ENCODE measurements at regions not wholly inside any gene's neighbourhood (a gene's known extent, or its start where the extent isn't known, plus 50 kb on each side); places are given as distances from the start of the nearest gene placed in this dataset.
A peak's percentile ranks its signal among the peaks of the same experiment; 100 is the strongest.

DNA sequence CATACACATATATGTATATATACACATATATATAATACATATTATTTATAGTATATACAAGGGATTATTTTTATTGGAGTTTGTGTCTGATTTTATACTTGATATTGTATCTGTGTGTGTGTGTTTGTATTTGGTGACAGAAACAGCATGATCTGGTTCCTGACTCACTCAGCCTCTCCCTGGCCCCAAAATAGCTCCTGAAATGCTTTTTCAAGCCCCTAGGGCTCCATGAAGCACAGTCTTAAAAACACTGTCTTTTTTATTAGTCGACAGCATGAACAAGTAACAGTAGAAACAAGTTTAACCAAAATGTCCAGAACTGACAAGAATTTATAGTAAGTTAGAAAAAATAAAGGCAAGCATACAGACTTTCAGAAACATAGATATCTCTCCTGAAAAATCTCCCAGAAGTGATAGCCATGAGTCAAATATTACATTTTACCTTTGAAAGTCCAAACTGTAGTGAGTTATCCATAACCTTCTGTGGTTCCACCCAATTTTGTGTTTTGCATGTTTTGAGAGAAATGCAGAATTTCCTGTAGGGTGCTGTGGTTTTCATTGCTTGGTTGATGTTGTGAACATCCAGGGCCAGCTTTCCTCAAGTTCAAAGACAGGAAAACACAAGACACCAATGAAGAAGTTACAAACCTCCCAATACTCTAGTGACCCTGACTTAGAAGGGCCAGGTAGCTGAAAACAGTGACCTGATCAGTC lies 98.5 kb upstream of the CCDC80 start:
- ChIA-PET POLR2A (no interaction called here), CTCF (interaction anchor here (0.5 to 0.7 kb wide), 3 partner anchors 180 to 1086 kb away, joined by 3 to 4 read pairs (median 3); no protein-coding TSS in a partner anchor)
- no peaks in the 10 kb centered on the region for H3K27me3 Mint-ChIP-seq
- no CpG with 5 or more reads among the region's 1 CpG for WGBS (ENCODE audit: insufficient coverage)
- no peaks in the 10 kb centered on the region for H3K27me3 ChIP-seq (replicated peaks in 1 of 2; ENCODE audit: control insufficient read depth in 2 of 2, extremely low read depth in 1 of 2, insufficient read depth in 2 of 2, low read length in 1 of 2)
- H3K27ac Mint-ChIP-seq = peak overlapping the region; percentile 95 to 97
- H3K4me1 ChIP-seq (ENCODE audit: control insufficient read depth in 1 of 2, extremely low read depth in 1 of 2, insufficient read depth in 2 of 2, low read length in 2 of 2) = peaks cover 31 to 53% of the 10 kb centered on the region in 2 experiments
- no peaks in the 10 kb centered on the region for H3K36me3 Mint-ChIP-seq
- peaks cover 63 to 72% (median 64%) of the 10 kb centered on the region in 3 donors for H3K4me1 Mint-ChIP-seq
- DNase-seq (peak in 1 of 35 experiments; percentile 24), ATAC-seq (replicated peaks in 1 of 4) (peak in 3 of 4 experiments; percentile 30 to 44 (median 31))
- no peak overlapping the region for H3K4me3 ChIP-seq (ENCODE audit: control insufficient read depth in 1 of 2, extremely low read depth in 1 of 2, low read length in 1 of 2)
- H3K9me3 ChIP-seq = no peaks in the 10 kb centered on the region
- H3K9me3 Mint-ChIP-seq = no peaks in the 10 kb centered on the region
- H3K4me3 Mint-ChIP-seq = peak overlapping the region in 2 of 3 donors; percentile 43 to 68
- H3K36me3 ChIP-seq (ENCODE audit: control insufficient read depth in 2 of 2, extremely low read depth in 1 of 2, insufficient read depth in 1 of 2, low read length in 1 of 2) = no peaks in the 10 kb centered on the region
- peak overlapping the region; percentile 46 for H3K27ac ChIP-seq (ENCODE audit: low read length)

DNA sequence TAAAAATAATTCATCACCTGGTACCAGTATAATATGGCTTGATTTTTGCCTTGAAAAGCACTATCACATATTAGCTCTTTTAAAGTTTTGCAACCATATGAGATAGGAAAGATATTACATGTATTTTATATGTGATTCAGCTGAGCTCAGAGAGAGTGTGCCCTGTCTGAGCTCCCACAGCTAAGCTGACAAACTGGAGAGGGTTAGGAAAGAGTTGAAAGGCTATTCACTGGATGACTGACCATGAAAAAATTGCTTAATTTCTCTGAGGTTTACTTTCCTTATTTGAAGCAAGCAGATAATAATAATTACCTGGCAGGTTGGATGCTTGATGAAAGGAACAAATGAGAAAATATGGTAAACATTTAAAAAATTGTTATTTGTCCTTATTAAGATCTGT lies 97.4 kb upstream of the CCDC80 start:
- H3K9me3 ChIP-seq = no peaks in the 10 kb centered on the region
- H3K36me3 Mint-ChIP-seq = no peaks in the 10 kb centered on the region
- no peaks in the 10 kb centered on the region for H3K27me3 Mint-ChIP-seq
- CTCF ChIA-PET = interaction anchor here (0.7 to 5.1 kb wide), 3 partner anchors 76 to 242 kb away, joined by 3 to 68 read pairs (median 4); no protein-coding TSS in a partner anchor
- H3K4me1 Mint-ChIP-seq = peaks cover 63 to 67% (median 64%) of the 10 kb centered on the region in 3 donors
- H3K27me3 ChIP-seq (replicated peaks in 1 of 2; ENCODE audit: control insufficient read depth in 2 of 2, extremely low read depth in 1 of 2, insufficient read depth in 2 of 2, low read length in 1 of 2) = no peaks in the 10 kb centered on the region
- DNase-seq (no peak), ATAC-seq (replicated peaks in 1 of 4) (no peak)
- POLR2A ChIA-PET = interaction anchor here in 1 of 2 donors (0.5 kb wide), 1 partner anchor 1092 kb away, joined by 5 read pairs; no protein-coding TSS in a partner anchor
- peak overlapping the region; percentile 80 to 90 for H3K27ac Mint-ChIP-seq
- no peaks in the 10 kb centered on the region for H3K36me3 ChIP-seq (ENCODE audit: control insufficient read depth in 2 of 2, extremely low read depth in 1 of 2, insufficient read depth in 1 of 2, low read length in 1 of 2)
- no peak overlapping the region for H3K27ac ChIP-seq (ENCODE audit: low read length)
- H3K4me3 ChIP-seq (ENCODE audit: control insufficient read depth in 1 of 2, extremely low read depth in 1 of 2, low read length in 1 of 2) = no peak overlapping the region
- peaks cover 31 to 53% of the 10 kb centered on the region in 2 experiments for H3K4me1 ChIP-seq (ENCODE audit: control insufficient read depth in 1 of 2, extremely low read depth in 1 of 2, insufficient read depth in 2 of 2, low read length in 2 of 2)
- no peaks in the 10 kb centered on the region for H3K9me3 Mint-ChIP-seq
- no peak overlapping the region for H3K4me3 Mint-ChIP-seq

DNA sequence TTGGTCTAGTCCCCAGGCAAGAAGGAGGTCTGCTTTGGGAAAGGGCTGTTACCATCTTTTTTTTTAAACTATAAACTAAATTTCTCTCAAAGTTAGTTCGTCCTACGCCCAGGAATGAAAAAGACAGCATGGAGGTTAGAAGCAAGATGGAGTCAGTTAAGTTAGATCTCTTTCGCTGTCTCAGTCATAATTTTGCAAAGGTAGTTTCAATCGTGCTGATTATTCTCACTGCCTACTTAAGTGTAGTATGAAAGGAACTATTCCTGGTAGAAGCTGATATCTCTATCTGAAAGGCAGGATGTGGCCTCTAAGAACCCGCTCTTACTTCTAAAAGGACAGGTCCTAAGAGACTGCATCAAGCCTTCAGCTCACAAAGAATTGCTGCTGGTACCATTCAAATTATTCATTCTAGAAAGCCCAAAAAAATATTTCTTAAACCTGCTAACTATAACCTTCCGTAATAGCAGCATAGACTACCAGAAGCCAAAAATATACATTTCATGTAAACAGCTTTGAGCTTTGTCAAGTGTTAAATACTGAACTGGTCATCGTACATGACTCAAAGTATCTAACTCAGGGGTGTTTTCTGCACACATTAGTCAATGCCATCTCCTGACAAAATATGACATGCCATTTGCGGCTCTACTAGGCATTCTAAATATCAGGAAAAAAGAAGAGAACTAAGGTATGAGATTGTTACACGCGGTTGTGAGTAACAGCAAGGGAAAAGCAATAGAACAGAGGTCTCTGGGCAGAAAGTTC lies 96.0 kb upstream of the CCDC80 start:
- no peaks in the 10 kb centered on the region for H3K27me3 ChIP-seq (replicated peaks in 1 of 2; ENCODE audit: control insufficient read depth in 2 of 2, extremely low read depth in 1 of 2, insufficient read depth in 2 of 2, low read length in 1 of 2)
- peak in 2 of 35 experiments; percentile 11 to 42 for DNase-seq
- Mint-ChIP-seq H3K4me1 (peaks cover 63 to 65% (median 64%) of the 10 kb centered on the region in 3 donors), H3K27ac (peak overlapping the region; percentile 94 to 96), H3K4me3 (peak overlapping the region in 1 of 3 donors; percentile 42), H3K9me3 (no peaks in the 10 kb centered on the region), H3K36me3 (no peaks in the 10 kb centered on the region), H3K27me3 (no peaks in the 10 kb centered on the region)
- peaks cover 31 to 53% of the 10 kb centered on the region in 2 experiments for H3K4me1 ChIP-seq (ENCODE audit: control insufficient read depth in 1 of 2, extremely low read depth in 1 of 2, insufficient read depth in 2 of 2, low read length in 2 of 2)
- ATAC-seq (replicated peaks in 1 of 4) = peak; percentile 78 to 86 (median 85)
- WGBS (ENCODE audit: insufficient coverage) = 61% methylated on average over 4 of the region's 10 CpGs
- ChIA-PET CTCF (interaction anchor here (0.6 to 5.1 kb wide), 11 partner anchors 8 to 299 kb away, joined by 3 to 68 read pairs (median 4); partner anchors contain the start of gene CD200R1 (in 1 of the 2)), POLR2A (no interaction called here)
- H3K27ac ChIP-seq (ENCODE audit: low read length) = peak overlapping the region; percentile 11
- H3K9me3 ChIP-seq = no peaks in the 10 kb centered on the region
- H3K4me3 ChIP-seq (ENCODE audit: control insufficient read depth in 1 of 2, extremely low read depth in 1 of 2, low read length in 1 of 2) = no peak overlapping the region
- no peaks in the 10 kb centered on the region for H3K36me3 ChIP-seq (ENCODE audit: control insufficient read depth in 2 of 2, extremely low read depth in 1 of 2, insufficient read depth in 1 of 2, low read length in 1 of 2)

DNA sequence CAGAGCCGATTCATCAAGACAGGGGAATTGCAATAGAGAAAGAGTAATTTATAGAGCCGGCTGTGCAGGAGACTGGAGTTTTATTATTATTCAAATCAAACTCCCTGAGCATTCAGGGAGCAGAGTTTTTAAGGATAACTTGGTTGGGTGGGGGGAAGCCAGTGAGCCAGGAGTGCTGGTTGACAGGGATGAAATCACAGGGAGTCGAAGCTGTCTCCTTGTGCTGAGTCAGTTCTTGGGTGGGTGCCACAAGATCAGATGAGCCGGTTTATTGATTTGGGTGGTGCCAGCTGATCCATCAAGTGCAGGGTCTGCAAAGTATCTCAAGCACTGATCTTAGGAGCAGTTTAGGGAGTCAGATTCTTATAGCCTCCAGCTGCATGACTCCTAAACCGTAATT lies 95.4 kb upstream of the CCDC80 start:
- Histone ChIP-seq H3K27me3 (replicated peaks in 1 of 2; ENCODE audit: control insufficient read depth in 2 of 2, extremely low read depth in 1 of 2, insufficient read depth in 2 of 2, low read length in 1 of 2) (no peaks in the 10 kb centered on the region), H3K4me1 (ENCODE audit: control insufficient read depth in 1 of 2, extremely low read depth in 1 of 2, insufficient read depth in 2 of 2, low read length in 2 of 2) (peaks cover 31 to 50% of the 10 kb centered on the region in 2 experiments), H3K4me3 (ENCODE audit: control insufficient read depth in 1 of 2, extremely low read depth in 1 of 2, low read length in 1 of 2) (no peak overlapping the region), H3K27ac (ENCODE audit: low read length) (peak overlapping the region; percentile 11), H3K9me3 (no peaks in the 10 kb centered on the region), H3K36me3 (ENCODE audit: control insufficient read depth in 2 of 2, extremely low read depth in 1 of 2, insufficient read depth in 1 of 2, low read length in 1 of 2) (no peaks in the 10 kb centered on the region)
- ATAC-seq (replicated peaks in 1 of 4) (no peak), DNase-seq (no peak)
- H3K4me1 Mint-ChIP-seq = peaks cover 57 to 59% (median 59%) of the 10 kb centered on the region in 3 donors
- H3K4me3 Mint-ChIP-seq = peak overlapping the region in 1 of 3 donors; percentile 42
- no CpG with 5 or more reads among the region's 5 CpGs for WGBS (ENCODE audit: insufficient coverage)
- ChIA-PET POLR2A (no interaction called here), CTCF (interaction anchor here (0.8 to 5.1 kb wide), 8 partner anchors 8 to 300 kb away, joined by 3 to 68 read pairs (median 4); partner anchors contain the start of gene CD200R1 (in 1 of the 2))
- H3K27me3 Mint-ChIP-seq = no peaks in the 10 kb centered on the region
- peak overlapping the region; percentile 94 to 96 for H3K27ac Mint-ChIP-seq
- H3K36me3 Mint-ChIP-seq = no peaks in the 10 kb centered on the region
- no peaks in the 10 kb centered on the region for H3K9me3 Mint-ChIP-seq

DNA sequence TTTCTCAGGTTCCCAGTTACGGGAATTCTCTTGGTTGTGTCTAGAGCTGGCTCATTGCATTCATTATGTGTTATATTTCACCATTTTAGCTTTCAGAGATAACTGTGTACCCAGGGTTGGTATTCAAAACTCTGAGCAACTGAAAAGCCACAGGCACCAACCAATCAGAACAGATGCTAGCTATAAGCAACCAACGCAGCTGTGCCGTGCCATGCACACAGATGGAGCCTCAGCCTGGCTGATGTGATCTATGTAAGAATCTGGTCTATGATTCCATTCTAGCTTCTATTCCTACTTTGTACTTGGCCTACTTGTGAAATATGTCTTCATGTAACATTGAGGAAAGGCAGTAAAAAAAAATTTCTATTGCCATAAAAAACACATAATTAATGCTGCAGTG lies 95.0 kb upstream of the CCDC80 start:
- no peak for ATAC-seq (replicated peaks in 1 of 4)
- H3K4me3 Mint-ChIP-seq = peak overlapping the region in 1 of 3 donors; percentile 42
- no peaks in the 10 kb centered on the region for H3K27me3 ChIP-seq (replicated peaks in 1 of 2; ENCODE audit: control insufficient read depth in 2 of 2, extremely low read depth in 1 of 2, insufficient read depth in 2 of 2, low read length in 1 of 2)
- H3K36me3 ChIP-seq (ENCODE audit: control insufficient read depth in 2 of 2, extremely low read depth in 1 of 2, insufficient read depth in 1 of 2, low read length in 1 of 2) = no peaks in the 10 kb centered on the region
- CTCF ChIA-PET = interaction anchor here (0.6 to 5.1 kb wide), 11 partner anchors 9 to 301 kb away, joined by 3 to 68 read pairs (median 5); partner anchors contain the start of genes CD200R1 (in 1 of the 2) and GTPBP8 (in 1 of the 2)
- H3K27ac Mint-ChIP-seq = peak overlapping the region; percentile 94 to 96
- H3K27me3 Mint-ChIP-seq = no peaks in the 10 kb centered on the region
- no peaks in the 10 kb centered on the region for H3K9me3 Mint-ChIP-seq
- H3K9me3 ChIP-seq = no peaks in the 10 kb centered on the region
- H3K4me1 Mint-ChIP-seq = peaks cover 52 to 55% (median 54%) of the 10 kb centered on the region in 3 donors
- POLR2A ChIA-PET = no interaction called here
- H3K27ac ChIP-seq (ENCODE audit: low read length) = no peak overlapping the region
- H3K36me3 Mint-ChIP-seq = no peaks in the 10 kb centered on the region
- peaks cover 31 to 45% of the 10 kb centered on the region in 2 experiments for H3K4me1 ChIP-seq (ENCODE audit: control insufficient read depth in 1 of 2, extremely low read depth in 1 of 2, insufficient read depth in 2 of 2, low read length in 2 of 2)
- no peak for DNase-seq
- no CpG with 5 or more reads among the region's 3 CpGs for WGBS (ENCODE audit: insufficient coverage)
- H3K4me3 ChIP-seq (ENCODE audit: control insufficient read depth in 1 of 2, extremely low read depth in 1 of 2, low read length in 1 of 2) = no peak overlapping the region

Data from T-cell (primary cell).